Neural crest cell (in vitro differentiated cells): ENCODE measurements at regions not wholly inside any gene's neighbourhood (a gene's known extent, or its start where the extent isn't known, plus 50 kb on each side); places are given as distances from the start of the nearest gene placed in this dataset.

ENCODE experiments used
- DNase-seq: peaks from one replicate; pipeline ENCODE4 v3.0.0; 2021; ENCODE audit warnings: low read depth, mixed read lengths, low spot score
- H3K27ac Mint-ChIP-seq: one replicate; pipeline ENCODE4 v1.8.0; 2021; ENCODE audit warnings: mild to moderate bottlenecking, mixed read lengths; ENCODE audit not compliant: unreplicated experiment
- H3K27me3 Mint-ChIP-seq: 2 replicates; pipeline ENCODE4 v1.8.0; 2021; ENCODE audit warnings: low read depth, mild to moderate bottlenecking, mixed read lengths
- H3K36me3 Mint-ChIP-seq: 2 replicates; pipeline ENCODE4 v1.8.0; 2021; ENCODE audit warnings: low read depth, mild to moderate bottlenecking, mixed read lengths
- H3K4me1 Mint-ChIP-seq: 2 replicates; pipeline ENCODE4 v1.8.0; 2021; ENCODE audit warnings: mixed read lengths
- H3K4me3 Mint-ChIP-seq: one replicate; pipeline ENCODE4 v1.8.0; 2021; ENCODE audit warnings: mild to moderate bottlenecking, mixed read lengths
- H3K9me3 Mint-ChIP-seq: 2 replicates; pipeline ENCODE4 v1.8.0; 2021; ENCODE audit warnings: mixed read lengths
- CTCF ChIP-seq: fragments of 200-600 bp; sonication (generic); conservative IDR thresholded peaks from 2 replicates; pipeline ENCODE4 v1.5.0; 2021; ENCODE audit warnings: antibody characterized with exemption, mild to moderate bottlenecking

DNA sequence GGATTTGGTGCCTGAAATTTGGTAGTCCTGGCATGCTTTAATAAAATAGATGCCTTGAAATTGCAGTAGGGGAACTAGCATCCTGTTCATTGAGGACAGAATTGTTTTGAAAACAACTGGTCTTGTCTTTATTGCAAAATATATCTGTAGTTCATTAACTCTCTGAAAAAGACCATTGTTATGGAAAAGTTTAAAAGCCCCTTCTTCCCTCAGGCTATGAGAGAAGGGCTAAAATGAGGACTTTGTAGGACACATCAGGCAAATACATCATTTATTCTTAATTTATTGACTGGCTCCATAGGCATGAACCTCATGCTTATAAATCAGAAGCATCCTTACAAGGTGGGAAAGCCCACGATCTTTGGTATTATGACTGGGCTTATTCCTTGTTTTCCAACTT is 221.0 kb upstream of the CBLB start:
- Mint-ChIP-seq H3K4me3 (no peak overlapping the region), H3K27ac (no peak overlapping the region), H3K36me3 (no peaks in the 10 kb centered on the region), H3K9me3 (no peaks in the 10 kb centered on the region), H3K27me3 (no peaks in the 10 kb centered on the region), H3K4me1 (no peaks in the 10 kb centered on the region)
- DNase-seq: no peak
- TF ChIP-seq CTCF: no peak

DNA sequence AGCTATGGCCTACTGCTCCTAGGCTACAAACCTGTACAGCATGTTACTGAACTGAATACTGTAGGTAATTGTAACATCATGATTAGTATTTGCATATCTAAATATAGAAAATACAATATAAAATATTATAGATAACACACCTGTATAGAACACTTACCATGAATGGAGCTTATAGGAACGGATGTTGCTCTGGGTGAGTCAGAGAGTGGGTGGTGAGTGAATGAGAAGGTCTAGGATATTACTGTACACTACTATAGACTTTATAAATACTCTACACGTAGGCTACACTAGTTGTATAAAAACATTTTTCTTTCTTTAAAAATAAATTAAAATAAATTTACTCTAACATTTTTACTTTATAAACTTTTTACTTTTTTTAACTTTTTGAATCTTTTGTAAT is 224.0 kb upstream of the CBLB start:
- no peaks in the 10 kb centered on the region for H3K9me3 Mint-ChIP-seq
- DNase-seq: no peak
- H3K4me3 Mint-ChIP-seq: no peak overlapping the region
- no peak overlapping the region for H3K27ac Mint-ChIP-seq
- no peaks in the 10 kb centered on the region for H3K36me3 Mint-ChIP-seq
- no peak for TF ChIP-seq CTCF
- no peaks in the 10 kb centered on the region for H3K27me3 Mint-ChIP-seq
- H3K4me1 Mint-ChIP-seq: no peaks in the 10 kb centered on the region

DNA sequence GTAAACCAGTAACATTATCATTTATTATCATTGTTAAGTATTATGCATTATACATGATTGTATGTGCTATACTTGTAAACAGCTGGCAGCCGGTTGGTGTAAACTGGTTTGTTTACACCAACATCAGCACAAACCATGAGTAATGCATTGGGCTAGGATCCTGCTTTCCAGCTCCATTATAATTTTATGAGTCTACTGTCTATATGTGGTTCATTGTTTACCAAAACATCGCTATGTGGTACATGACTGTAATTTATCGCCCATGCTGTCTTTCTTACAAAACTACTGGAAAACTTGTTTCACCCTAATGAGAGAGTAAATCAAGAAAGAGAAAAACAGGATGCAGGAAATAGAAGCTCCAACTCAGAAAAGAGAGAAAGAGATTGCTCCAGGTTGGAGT is 224.8 kb upstream of the CBLB start:
- DNase-seq: no peak
- Mint-ChIP-seq H3K27me3 (no peaks in the 10 kb centered on the region), H3K27ac (no peak overlapping the region), H3K36me3 (no peaks in the 10 kb centered on the region), H3K4me1 (no peaks in the 10 kb centered on the region), H3K9me3 (peaks cover under 1% of the 10 kb centered on the region), H3K4me3 (no peak overlapping the region)
- TF ChIP-seq CTCF: no peak

- Mint-ChIP-seq H3K4me3 (no peak overlapping the region), H3K27me3 (no peaks in the 10 kb centered on the region), H3K27ac (no peak overlapping the region), H3K9me3 (peaks cover 19% of the 10 kb centered on the region), H3K4me1 (no peaks in the 10 kb centered on the region), H3K36me3 (peaks cover 6% of the 10 kb centered on the region)
- TF ChIP-seq CTCF: no peak
- no peak for DNase-seq
Observed at GRCh38 chr3:106097817-106098435, 229.1 kb upstream of the CBLB start.

DNA sequence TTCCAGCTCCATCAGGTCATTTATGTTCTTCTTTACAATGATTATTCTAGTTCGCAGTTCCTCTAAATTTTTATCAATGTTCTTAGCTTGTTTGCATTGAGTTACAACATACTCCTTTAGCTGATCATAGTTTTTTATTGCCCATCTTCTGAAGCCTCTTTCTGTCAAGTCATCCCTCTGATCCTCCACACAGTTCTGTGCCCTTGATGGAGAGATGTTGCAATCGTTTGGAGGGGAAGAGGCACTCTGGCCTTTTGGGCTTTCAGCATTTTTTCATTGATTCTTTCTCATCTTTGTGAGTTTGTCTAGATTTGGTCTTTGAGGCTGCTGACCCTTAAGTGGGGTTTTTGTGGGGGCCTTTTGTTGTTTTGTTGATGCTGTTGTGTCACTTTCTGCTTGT is 234.6 kb upstream of the CBLB start:
- Mint-ChIP-seq H3K27me3 (no peaks in the 10 kb centered on the region), H3K27ac (no peak overlapping the region), H3K36me3 (peaks cover 9% of the 10 kb centered on the region), H3K4me3 (no peak overlapping the region), H3K9me3 (peaks cover 25% of the 10 kb centered on the region), H3K4me1 (no peaks in the 10 kb centered on the region)
- DNase-seq: no peak
- no peak for TF ChIP-seq CTCF

DNA sequence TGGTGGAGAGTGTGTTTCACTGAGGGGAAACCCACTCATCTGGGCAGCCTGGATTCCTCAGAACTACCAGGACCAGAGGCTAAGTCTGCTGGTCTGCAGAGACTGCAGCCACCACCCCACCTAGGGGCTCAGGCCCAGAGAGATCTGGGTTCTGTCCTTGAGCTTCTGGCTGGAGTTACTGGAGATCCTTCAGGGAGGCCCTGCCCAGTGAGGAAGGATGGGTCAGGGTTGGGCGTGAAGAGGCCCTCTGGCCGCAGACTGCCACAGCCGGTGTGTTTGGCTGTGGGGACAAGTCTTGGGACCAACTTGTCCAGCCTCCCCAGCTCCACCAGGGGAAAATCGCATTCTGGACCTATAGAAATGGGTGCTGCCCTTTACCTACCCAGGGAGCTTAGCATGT is 235.3 kb upstream of the CBLB start:
- no peaks in the 10 kb centered on the region for H3K27me3 Mint-ChIP-seq
- no peak for TF ChIP-seq CTCF
- no peak for DNase-seq

More for the DNA sequence above, 235.3 kb upstream of the CBLB start:
- H3K9me3 Mint-ChIP-seq: peaks cover 23% of the 10 kb centered on the region
- H3K36me3 Mint-ChIP-seq: peaks cover 9% of the 10 kb centered on the region
- H3K4me3 Mint-ChIP-seq: no peak overlapping the region
- no peaks in the 10 kb centered on the region for H3K4me1 Mint-ChIP-seq
- H3K27ac Mint-ChIP-seq: no peak overlapping the region
